DOHH2 (cell line): ENCODE measurements at regions not wholly inside any gene's neighbourhood (a gene's known extent, or its start where the extent isn't known, plus 50 kb on each side); places are given as distances from the start of the nearest gene placed in this dataset.

Experiments
- EZH2phosphoT487 ChIP-seq: fragments of 200-600 bp; sonication (generic); IDR thresholded peaks from 2 replicates; pipeline ENCODE4 v1.6.1; 2017; ENCODE audit warnings: borderline replicate concordance, mild to moderate bottlenecking, antibody characterized with exemption, low read length, moderate library complexity, mixed read lengths
- TF ChIP-seq, protein P1 (sequence below): fragments of 200-600 bp; sonication (generic); IDR thresholded peaks from one replicate; pipeline ENCODE4 v1.5.1; 2014; ENCODE audit warnings: antibody characterized with exemption, mild to moderate bottlenecking, low read depth, low read length; ENCODE audit not compliant: poor library complexity, severe bottlenecking

GRCh38 chr15:80317389-80318182 is 65.6 kb upstream of the CTXND1 start:
- TF ChIP-seq, protein P1, sequence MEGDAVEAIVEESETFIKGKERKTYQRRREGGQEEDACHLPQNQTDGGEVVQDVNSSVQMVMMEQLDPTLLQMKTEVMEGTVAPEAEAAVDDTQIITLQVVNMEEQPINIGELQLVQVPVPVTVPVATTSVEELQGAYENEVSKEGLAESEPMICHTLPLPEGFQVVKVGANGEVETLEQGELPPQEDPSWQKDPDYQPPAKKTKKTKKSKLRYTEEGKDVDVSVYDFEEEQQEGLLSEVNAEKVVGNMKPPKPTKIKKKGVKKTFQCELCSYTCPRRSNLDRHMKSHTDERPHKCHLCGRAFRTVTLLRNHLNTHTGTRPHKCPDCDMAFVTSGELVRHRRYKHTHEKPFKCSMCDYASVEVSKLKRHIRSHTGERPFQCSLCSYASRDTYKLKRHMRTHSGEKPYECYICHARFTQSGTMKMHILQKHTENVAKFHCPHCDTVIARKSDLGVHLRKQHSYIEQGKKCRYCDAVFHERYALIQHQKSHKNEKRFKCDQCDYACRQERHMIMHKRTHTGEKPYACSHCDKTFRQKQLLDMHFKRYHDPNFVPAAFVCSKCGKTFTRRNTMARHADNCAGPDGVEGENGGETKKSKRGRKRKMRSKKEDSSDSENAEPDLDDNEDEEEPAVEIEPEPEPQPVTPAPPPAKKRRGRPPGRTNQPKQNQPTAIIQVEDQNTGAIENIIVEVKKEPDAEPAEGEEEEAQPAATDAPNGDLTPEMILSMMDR, result no peak
- TF ChIP-seq EZH2phosphoT487, result no peak
